ENCODE measurements at regions not wholly inside any gene's neighbourhood (a gene's known extent, or its start where the extent isn't known, plus 50 kb on each side); places are given as distances from the start of the nearest gene placed in this dataset.
"Not testable (repeated sequence)": the region's sequence is repeated elsewhere in the genome, so short reads cannot be mapped to it uniquely, and the experiment has no call there.

DNA sequence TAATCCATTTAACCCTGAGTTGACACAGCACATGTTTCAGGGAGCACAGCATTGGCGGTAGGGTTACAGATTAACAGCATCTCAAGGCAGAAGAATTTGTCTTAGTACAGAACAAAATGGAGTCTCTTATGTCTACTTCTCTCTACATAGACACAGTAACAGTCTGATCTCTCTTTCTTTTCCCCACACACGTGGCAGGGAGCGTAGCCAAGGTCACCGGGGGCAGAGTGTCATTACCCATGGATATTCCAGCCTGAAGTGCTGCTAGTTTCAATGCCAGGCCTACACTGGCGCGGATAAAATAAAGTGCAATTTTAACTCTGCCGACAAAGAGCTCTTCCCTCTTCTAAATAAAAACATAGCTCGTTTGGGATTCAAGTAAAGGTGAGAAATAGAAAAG lies 366.3 kb upstream of the SGCG start:
- H3K27ac ChIP-seq (ENCODE audit: low read depth, low read length); H3K4me3 ChIP-seq (ENCODE audit: low read depth, low read length); DNase-seq (ENCODE audit: low read depth, low spot score); POLR2A ChIA-PET; H3K27me3 ChIP-seq (ENCODE audit: control insufficient read depth, insufficient read depth, low read length); H3K9me3 ChIP-seq (ENCODE audit: control insufficient read depth, insufficient read depth, low read length): not testable (repeated sequence)
- CTCF ChIA-PET, result interaction anchor here (0.7 kb wide), 1 partner anchor 8 kb away, joined by 9 read pairs; no protein-coding TSS in a partner anchor

DNA sequence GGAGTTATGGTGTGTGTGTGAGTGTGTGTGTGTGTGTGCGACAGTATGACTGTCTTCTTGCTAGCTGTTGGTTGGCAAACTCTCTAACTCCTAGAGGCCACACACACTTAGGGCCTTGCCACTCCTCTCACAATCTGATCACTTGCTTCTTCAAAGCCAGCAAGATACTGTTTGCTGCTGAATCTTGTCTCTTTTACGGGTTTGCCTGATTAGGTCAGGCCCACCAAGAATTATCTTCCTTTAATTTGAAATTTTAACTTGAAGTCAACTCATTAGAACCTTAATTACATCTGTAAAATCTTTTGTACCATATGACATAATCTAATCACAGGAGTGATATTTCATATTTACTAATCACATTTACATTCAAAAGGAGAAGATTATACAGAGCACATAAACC lies 359.2 kb upstream of the SGCG start:
- CTCF ChIA-PET, result no interaction called here
- TF ChIP-seq CTCF (IDR thresholded peaks at IDR 0.05; ENCODE audit: low read depth, low read length), result no peak
- no peaks in the 10 kb centered on the region for H3K27me3 ChIP-seq (ENCODE audit: control insufficient read depth, insufficient read depth, low read length)
- H3K9me3 ChIP-seq (ENCODE audit: control insufficient read depth, insufficient read depth, low read length), result no peaks in the 10 kb centered on the region
- H3K4me3 ChIP-seq (ENCODE audit: low read depth, low read length), result no peak overlapping the region
- no peak overlapping the region for H3K27ac ChIP-seq (ENCODE audit: low read depth, low read length)
- POLR2A ChIA-PET, result no interaction called here
- no peak for DNase-seq (ENCODE audit: low read depth, low spot score)

DNA sequence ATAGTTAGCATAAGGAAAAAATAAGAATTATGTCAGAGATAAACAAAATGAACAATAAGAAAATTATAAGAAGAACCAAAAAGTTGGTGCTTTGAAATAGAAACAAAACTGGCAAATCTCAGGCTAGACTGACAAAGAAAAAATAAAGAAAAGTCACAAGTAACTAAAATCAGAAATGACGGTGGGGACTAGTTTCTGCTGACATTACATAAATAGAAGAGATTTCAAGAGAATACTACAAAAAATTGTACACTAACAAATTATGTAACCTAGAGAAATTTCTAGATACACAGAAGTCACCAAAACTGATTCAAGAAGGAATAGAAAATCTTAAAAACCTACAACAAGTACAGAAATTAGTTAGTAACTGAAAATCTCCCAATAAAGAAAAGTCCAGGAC lies 355.6 kb upstream of the SGCG start:
- no peak for DNase-seq (ENCODE audit: low read depth, low spot score)
- ChIA-PET POLR2A (no interaction called here), CTCF (no interaction called here)
- Histone ChIP-seq H3K4me3 (ENCODE audit: low read depth, low read length) (no peak overlapping the region), H3K27ac (ENCODE audit: low read depth, low read length) (no peak overlapping the region), H3K9me3 (ENCODE audit: control insufficient read depth, insufficient read depth, low read length) (no peaks in the 10 kb centered on the region), H3K27me3 (ENCODE audit: control insufficient read depth, insufficient read depth, low read length) (no peaks in the 10 kb centered on the region)
- no peak for TF ChIP-seq CTCF (IDR thresholded peaks at IDR 0.05; ENCODE audit: low read depth, low read length)

DNA sequence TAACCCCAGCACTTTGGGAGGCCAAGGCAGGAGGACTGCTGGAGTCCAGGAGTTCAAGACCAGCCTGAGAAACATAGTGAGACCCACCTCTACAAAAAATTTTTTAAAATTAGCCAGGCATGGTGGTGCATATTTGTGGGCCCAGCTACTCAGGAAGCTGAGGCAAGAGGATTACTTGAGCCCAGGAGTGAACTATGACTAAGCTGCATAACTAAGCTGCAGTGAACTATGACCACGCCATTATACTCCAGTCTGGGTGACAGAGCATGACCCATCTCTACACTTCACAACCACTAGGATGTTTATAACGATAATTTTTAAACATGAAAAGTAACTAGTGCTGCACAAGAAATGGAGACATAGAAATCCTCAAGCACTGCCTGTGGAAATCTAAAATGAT lies 352.7 kb upstream of the SGCG start:
- POLR2A ChIA-PET, result no interaction called here
- H3K9me3 ChIP-seq (ENCODE audit: control insufficient read depth, insufficient read depth, low read length), result no peaks in the 10 kb centered on the region

GRCh38 chr13:22836475-22836874 lies 344.3 kb upstream of the SGCG start:
- no peak for DNase-seq (ENCODE audit: low read depth, low spot score)

More for the DNA sequence above, 352.7 kb upstream of the SGCG start:
- DNase-seq (ENCODE audit: low read depth, low spot score), result no peak
- no peak overlapping the region for H3K4me3 ChIP-seq (ENCODE audit: low read depth, low read length)
- no peaks in the 10 kb centered on the region for H3K27me3 ChIP-seq (ENCODE audit: control insufficient read depth, insufficient read depth, low read length)
- no peak for TF ChIP-seq CTCF (IDR thresholded peaks at IDR 0.05; ENCODE audit: low read depth, low read length)
- no peak overlapping the region for H3K27ac ChIP-seq (ENCODE audit: low read depth, low read length)
- CTCF ChIA-PET, result no interaction called here

More at GRCh38 chr13:22836475-22836874, 344.3 kb upstream of the SGCG start:
- CTCF ChIA-PET, result no interaction called here
- POLR2A ChIA-PET, result no interaction called here
- no peak overlapping the region for H3K27ac ChIP-seq (ENCODE audit: low read depth, low read length)
- no peak overlapping the region for H3K4me3 ChIP-seq (ENCODE audit: low read depth, low read length)
- no peaks in the 10 kb centered on the region for H3K9me3 ChIP-seq (ENCODE audit: control insufficient read depth, insufficient read depth, low read length)
- no peaks in the 10 kb centered on the region for H3K27me3 ChIP-seq (ENCODE audit: control insufficient read depth, insufficient read depth, low read length)
- TF ChIP-seq CTCF (IDR thresholded peaks at IDR 0.05; ENCODE audit: low read depth, low read length), result no peak

Measured in AG04450 (cell line).